ENCODE measurements at regions not wholly inside any gene's neighbourhood (a gene's known extent, or its start where the extent isn't known, plus 50 kb on each side); places are given as distances from the start of the nearest gene placed in this dataset.

GRCh38 chr19:41495589-41495988 is 52.6 kb downstream of the ERICH4 start:
- H3K27ac ChIP-seq = no peak overlapping the region
- peaks cover 50% of the 10 kb centered on the region for H3K27me3 ChIP-seq
- no peaks in the 10 kb centered on the region for H3K36me3 ChIP-seq
- no peaks in the 10 kb centered on the region for H3K4me1 ChIP-seq (ENCODE audit: control insufficient read depth in 1 of 2, insufficient read depth in 1 of 2, low read depth in 1 of 2, low read length in 1 of 2)
- no peak for TF ChIP-seq CTCF (IDR thresholded peaks at IDR 0.05)
- H3K9me3 ChIP-seq = no peaks in the 10 kb centered on the region
- H3K4me3 ChIP-seq (ENCODE audit: low read depth in 1 of 2, low read length in 1 of 2) = no peak overlapping the region

GRCh38 chr19:41499899-41500298 is 56.9 kb downstream of the ERICH4 start:
- no peak overlapping the region for H3K4me3 ChIP-seq (ENCODE audit: low read depth in 1 of 2, low read length in 1 of 2)
- TF ChIP-seq CTCF (IDR thresholded peaks at IDR 0.05) = no peak
- H3K27me3 ChIP-seq = peaks cover 75% of the 10 kb centered on the region
- no peaks in the 10 kb centered on the region for H3K36me3 ChIP-seq
- no peaks in the 10 kb centered on the region for H3K4me1 ChIP-seq (ENCODE audit: control insufficient read depth in 1 of 2, insufficient read depth in 1 of 2, low read depth in 1 of 2, low read length in 1 of 2)
- no peak overlapping the region for H3K27ac ChIP-seq
- H3K9me3 ChIP-seq = no peaks in the 10 kb centered on the region

GRCh38 chr19:41500443-41500842 is 57.5 kb downstream of the ERICH4 start:
- Histone ChIP-seq H3K4me3 (ENCODE audit: low read depth in 1 of 2, low read length in 1 of 2) (no peak overlapping the region), H3K27me3 (peaks cover 75% of the 10 kb centered on the region), H3K9me3 (no peaks in the 10 kb centered on the region), H3K4me1 (ENCODE audit: control insufficient read depth in 1 of 2, insufficient read depth in 1 of 2, low read depth in 1 of 2, low read length in 1 of 2) (no peaks in the 10 kb centered on the region), H3K36me3 (no peaks in the 10 kb centered on the region), H3K27ac (no peak overlapping the region)
- no peak for TF ChIP-seq CTCF (IDR thresholded peaks at IDR 0.05)

- Histone ChIP-seq H3K9me3 (no peaks in the 10 kb centered on the region), H3K4me1 (ENCODE audit: control insufficient read depth in 1 of 2, insufficient read depth in 1 of 2, low read depth in 1 of 2, low read length in 1 of 2) (no peaks in the 10 kb centered on the region), H3K4me3 (ENCODE audit: low read depth in 1 of 2, low read length in 1 of 2) (no peak overlapping the region), H3K27me3 (peaks cover 82% of the 10 kb centered on the region), H3K27ac (no peak overlapping the region), H3K36me3 (no peaks in the 10 kb centered on the region)
- TF ChIP-seq CTCF (IDR thresholded peaks at IDR 0.05) = no peak
Measured at GRCh38 chr19:41501854-41502253, 58.9 kb downstream of the ERICH4 start.

- Histone ChIP-seq H3K9me3 (no peaks in the 10 kb centered on the region), H3K27me3 (peaks cover 79% of the 10 kb centered on the region), H3K36me3 (no peaks in the 10 kb centered on the region), H3K4me1 (ENCODE audit: control insufficient read depth in 1 of 2, insufficient read depth in 1 of 2, low read depth in 1 of 2, low read length in 1 of 2) (no peaks in the 10 kb centered on the region), H3K4me3 (ENCODE audit: low read depth in 1 of 2, low read length in 1 of 2) (no peak overlapping the region), H3K27ac (no peak overlapping the region)
- TF ChIP-seq CTCF (IDR thresholded peaks at IDR 0.05) = no peak
Measured at GRCh38 chr19:41505105-41505504, 62.1 kb downstream of the ERICH4 start.

GRCh38 chr19:41510484-41510883 is 65.5 kb upstream of the CEACAM21 start:
- Histone ChIP-seq H3K4me1 (ENCODE audit: control insufficient read depth in 1 of 2, insufficient read depth in 1 of 2, low read depth in 1 of 2, low read length in 1 of 2) (no peaks in the 10 kb centered on the region), H3K36me3 (no peaks in the 10 kb centered on the region), H3K4me3 (ENCODE audit: low read depth in 1 of 2, low read length in 1 of 2) (no peak overlapping the region), H3K9me3 (no peaks in the 10 kb centered on the region), H3K27me3 (peaks cover 94% of the 10 kb centered on the region), H3K27ac (no peak overlapping the region)
- TF ChIP-seq CTCF (IDR thresholded peaks at IDR 0.05) = no peak

Data from neutrophil (primary cell).